GM23338 (cell line): ENCODE measurements at regions not wholly inside any gene's neighbourhood (a gene's known extent, or its start where the extent isn't known, plus 50 kb on each side); places are given as distances from the start of the nearest gene placed in this dataset.

ENCODE experiments used
- CREB1 ChIP-seq: fragments of 250-450 bp; sonication (Bioruptor Pico); IDR thresholded peaks from 2 replicates; pipeline ENCODE4 v1.5.0; 2020; ENCODE audit warnings: low read depth, mild to moderate bottlenecking, moderate library complexity
- EZH2 ChIP-seq: fragments of 200-600 bp; sonication (generic); IDR thresholded peaks from one replicate; pipeline ENCODE4 v1.8.0; 2017; ENCODE audit warnings: antibody characterized with exemption, mild to moderate bottlenecking, low read depth; ENCODE audit not compliant: unreplicated experiment
- EZH2phosphoT487 ChIP-seq: fragments of 200-600 bp; sonication (generic); IDR thresholded peaks from one replicate; pipeline ENCODE4 v1.8.1; 2018; ENCODE audit warnings: antibody characterized with exemption; ENCODE audit not compliant: unreplicated experiment
- JUNB ChIP-seq: IDR thresholded peaks from one replicate; pipeline ENCODE4 v1.6.1; 2016; ENCODE audit warnings: antibody characterized with exemption; ENCODE audit not compliant: unreplicated experiment
- POLR2AphosphoS5 ChIP-seq: IDR thresholded peaks from 2 replicates; pipeline ENCODE4 v1.6.1; 2016; ENCODE audit warnings: antibody characterized with exemption, low read depth
- ZNF114 ChIP-seq: fragments of 250-450 bp; sonication (Bioruptor Pico); IDR thresholded peaks from 2 replicates; pipeline ENCODE4 v1.5.0; 2020; ENCODE audit warnings: mild to moderate bottlenecking, moderate library complexity
- ZNF331 ChIP-seq: fragments of 250-450 bp; sonication (Bioruptor Pico); IDR thresholded peaks from 2 replicates; pipeline ENCODE4 v1.5.0; 2020; ENCODE audit warnings: low read depth, mild to moderate bottlenecking, moderate library complexity
- TF ChIP-seq, protein P1 (sequence below), 2 experiments: fragments of 200-600 bp in 1 of 2; sonication (generic) in 1 of 2; conservative IDR thresholded peaks; 2 replicates each; pipeline versions ENCODE4 v1.5.1 to v1.6.1; 2016 to 2017; ENCODE audit warnings: antibody characterized with exemption in 2 of 2, low read depth in 2 of 2, mild to moderate bottlenecking in 2 of 2, moderate library complexity in 1 of 2
- TF ChIP-seq, protein P2 (sequence below): IDR thresholded peaks from one replicate; pipeline ENCODE4 v1.6.1; 2018; ENCODE audit warnings: antibody characterized with exemption; ENCODE audit not compliant: unreplicated experiment
- TF ChIP-seq, protein P3 (sequence below): IDR thresholded peaks from 2 replicates; pipeline ENCODE4 v1.6.1; 2016; ENCODE audit warnings: antibody characterized with exemption

DNA sequence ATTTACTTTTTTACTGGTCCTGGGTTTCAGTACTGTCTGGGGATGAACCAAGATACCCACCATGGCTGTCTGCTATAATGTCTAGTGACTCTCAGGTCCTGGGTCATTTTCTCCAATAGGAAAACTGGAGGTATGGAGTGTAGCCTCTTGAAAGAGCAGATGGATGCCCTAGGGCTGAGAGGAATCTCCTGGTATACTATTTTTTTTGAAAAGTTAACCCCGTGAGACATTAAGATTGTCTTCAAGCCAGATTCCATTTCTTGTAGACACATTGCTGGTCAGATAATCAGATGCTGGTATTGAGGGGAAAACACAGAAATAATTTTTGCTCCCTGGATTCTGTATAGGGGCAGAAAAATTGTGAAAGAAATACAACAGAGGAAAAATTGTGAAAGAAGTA is 97.3 kb downstream of the ZNF680 start:
- TF ChIP-seq, protein P1, sequence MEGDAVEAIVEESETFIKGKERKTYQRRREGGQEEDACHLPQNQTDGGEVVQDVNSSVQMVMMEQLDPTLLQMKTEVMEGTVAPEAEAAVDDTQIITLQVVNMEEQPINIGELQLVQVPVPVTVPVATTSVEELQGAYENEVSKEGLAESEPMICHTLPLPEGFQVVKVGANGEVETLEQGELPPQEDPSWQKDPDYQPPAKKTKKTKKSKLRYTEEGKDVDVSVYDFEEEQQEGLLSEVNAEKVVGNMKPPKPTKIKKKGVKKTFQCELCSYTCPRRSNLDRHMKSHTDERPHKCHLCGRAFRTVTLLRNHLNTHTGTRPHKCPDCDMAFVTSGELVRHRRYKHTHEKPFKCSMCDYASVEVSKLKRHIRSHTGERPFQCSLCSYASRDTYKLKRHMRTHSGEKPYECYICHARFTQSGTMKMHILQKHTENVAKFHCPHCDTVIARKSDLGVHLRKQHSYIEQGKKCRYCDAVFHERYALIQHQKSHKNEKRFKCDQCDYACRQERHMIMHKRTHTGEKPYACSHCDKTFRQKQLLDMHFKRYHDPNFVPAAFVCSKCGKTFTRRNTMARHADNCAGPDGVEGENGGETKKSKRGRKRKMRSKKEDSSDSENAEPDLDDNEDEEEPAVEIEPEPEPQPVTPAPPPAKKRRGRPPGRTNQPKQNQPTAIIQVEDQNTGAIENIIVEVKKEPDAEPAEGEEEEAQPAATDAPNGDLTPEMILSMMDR (conservative IDR thresholded peaks at IDR 0.05; ENCODE audit: low read depth in 2 of 2), result no peak
- no peak for TF ChIP-seq POLR2AphosphoS5
- no peak for TF ChIP-seq EZH2
- no peak for TF ChIP-seq JUNB
- TF ChIP-seq, protein P2, sequence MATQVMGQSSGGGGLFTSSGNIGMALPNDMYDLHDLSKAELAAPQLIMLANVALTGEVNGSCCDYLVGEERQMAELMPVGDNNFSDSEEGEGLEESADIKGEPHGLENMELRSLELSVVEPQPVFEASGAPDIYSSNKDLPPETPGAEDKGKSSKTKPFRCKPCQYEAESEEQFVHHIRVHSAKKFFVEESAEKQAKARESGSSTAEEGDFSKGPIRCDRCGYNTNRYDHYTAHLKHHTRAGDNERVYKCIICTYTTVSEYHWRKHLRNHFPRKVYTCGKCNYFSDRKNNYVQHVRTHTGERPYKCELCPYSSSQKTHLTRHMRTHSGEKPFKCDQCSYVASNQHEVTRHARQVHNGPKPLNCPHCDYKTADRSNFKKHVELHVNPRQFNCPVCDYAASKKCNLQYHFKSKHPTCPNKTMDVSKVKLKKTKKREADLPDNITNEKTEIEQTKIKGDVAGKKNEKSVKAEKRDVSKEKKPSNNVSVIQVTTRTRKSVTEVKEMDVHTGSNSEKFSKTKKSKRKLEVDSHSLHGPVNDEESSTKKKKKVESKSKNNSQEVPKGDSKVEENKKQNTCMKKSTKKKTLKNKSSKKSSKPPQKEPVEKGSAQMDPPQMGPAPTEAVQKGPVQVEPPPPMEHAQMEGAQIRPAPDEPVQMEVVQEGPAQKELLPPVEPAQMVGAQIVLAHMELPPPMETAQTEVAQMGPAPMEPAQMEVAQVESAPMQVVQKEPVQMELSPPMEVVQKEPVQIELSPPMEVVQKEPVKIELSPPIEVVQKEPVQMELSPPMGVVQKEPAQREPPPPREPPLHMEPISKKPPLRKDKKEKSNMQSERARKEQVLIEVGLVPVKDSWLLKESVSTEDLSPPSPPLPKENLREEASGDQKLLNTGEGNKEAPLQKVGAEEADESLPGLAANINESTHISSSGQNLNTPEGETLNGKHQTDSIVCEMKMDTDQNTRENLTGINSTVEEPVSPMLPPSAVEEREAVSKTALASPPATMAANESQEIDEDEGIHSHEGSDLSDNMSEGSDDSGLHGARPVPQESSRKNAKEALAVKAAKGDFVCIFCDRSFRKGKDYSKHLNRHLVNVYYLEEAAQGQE, result no peak
- TF ChIP-seq EZH2phosphoT487, result no peak
- no peak for TF ChIP-seq ZNF331
- TF ChIP-seq CREB1 (CRISPR knock-in tag), result no peak
- no peak for TF ChIP-seq ZNF114 (CRISPR knock-in tag)
- TF ChIP-seq, protein P3, sequence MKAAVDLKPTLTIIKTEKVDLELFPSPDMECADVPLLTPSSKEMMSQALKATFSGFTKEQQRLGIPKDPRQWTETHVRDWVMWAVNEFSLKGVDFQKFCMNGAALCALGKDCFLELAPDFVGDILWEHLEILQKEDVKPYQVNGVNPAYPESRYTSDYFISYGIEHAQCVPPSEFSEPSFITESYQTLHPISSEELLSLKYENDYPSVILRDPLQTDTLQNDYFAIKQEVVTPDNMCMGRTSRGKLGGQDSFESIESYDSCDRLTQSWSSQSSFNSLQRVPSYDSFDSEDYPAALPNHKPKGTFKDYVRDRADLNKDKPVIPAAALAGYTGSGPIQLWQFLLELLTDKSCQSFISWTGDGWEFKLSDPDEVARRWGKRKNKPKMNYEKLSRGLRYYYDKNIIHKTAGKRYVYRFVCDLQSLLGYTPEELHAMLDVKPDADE, result no peak
